ENCODE measurements at regions not wholly inside any gene's neighbourhood (a gene's known extent, or its start where the extent isn't known, plus 50 kb on each side); places are given as distances from the start of the nearest gene placed in this dataset.

GRCh38 chr2:129711816-129712675 lies 267.4 kb upstream of the RAB6C start:
- Histone ChIP-seq H3K9me2 (replicated peaks; ENCODE audit: insufficient read depth, low read length) (no peaks in the 10 kb centered on the region), H3K4me2 (ENCODE audit: low read depth, low read length, poor library complexity, severe bottlenecking) (no peak overlapping the region)
- no peak for TF ChIP-seq CTCF (IDR thresholded peaks at IDR 0.05; ENCODE audit: insufficient read depth, low read length, poor library complexity, severe bottlenecking)
- no peak for TF ChIP-seq EZH2phosphoT487 (conservative IDR thresholded peaks at IDR 0.05; ENCODE audit: low read length)

GRCh38 chr2:129712676-129712985 lies 266.8 kb upstream of the RAB6C start:
- Histone ChIP-seq H2AFZ (ENCODE audit: low read depth, low read length, severe bottlenecking) (no peak overlapping the region), H3K4me3 (ENCODE audit: insufficient read depth, low read length, poor library complexity, severe bottlenecking) (no peak overlapping the region), H4K20me1 (ENCODE audit: low read depth, low read length) (no peaks in the 10 kb centered on the region), H3K9ac (ENCODE audit: low read length) (no peak overlapping the region), H3K36me3 (ENCODE audit: low read length) (no peaks in the 10 kb centered on the region), H3K9me2 (replicated peaks; ENCODE audit: insufficient read depth, low read length) (no peaks in the 10 kb centered on the region), H3F3A (ENCODE audit: insufficient read depth) (no peaks in the 10 kb centered on the region), H3K4me2 (ENCODE audit: low read depth, low read length, poor library complexity, severe bottlenecking) (no peak overlapping the region), H3K79me2 (ENCODE audit: insufficient read depth, low read length) (no peaks in the 10 kb centered on the region), H3K9me3 (ENCODE audit: insufficient read depth, low read length) (no peaks in the 10 kb centered on the region), H3K27ac (ENCODE audit: low read depth, low read length) (no peak overlapping the region), H3K27me3 (ENCODE audit: low read length) (no peaks in the 10 kb centered on the region)
- TF ChIP-seq EZH2phosphoT487 (conservative IDR thresholded peaks at IDR 0.05; ENCODE audit: low read length) (no peak), CTCF (IDR thresholded peaks at IDR 0.05; ENCODE audit: insufficient read depth, low read length, poor library complexity, severe bottlenecking) (no peak)

More at GRCh38 chr2:129711816-129712675, 267.4 kb upstream of the RAB6C start:
- Histone ChIP-seq H4K20me1 (ENCODE audit: low read depth, low read length) (no peaks in the 10 kb centered on the region), H3F3A (ENCODE audit: insufficient read depth) (no peaks in the 10 kb centered on the region), H3K27me3 (ENCODE audit: low read length) (no peaks in the 10 kb centered on the region), H3K9ac (ENCODE audit: low read length) (no peak overlapping the region), H3K27ac (ENCODE audit: low read depth, low read length) (no peak overlapping the region), H3K36me3 (ENCODE audit: low read length) (no peaks in the 10 kb centered on the region), H3K9me3 (ENCODE audit: insufficient read depth, low read length) (no peaks in the 10 kb centered on the region), H3K4me3 (ENCODE audit: insufficient read depth, low read length, poor library complexity, severe bottlenecking) (no peak overlapping the region), H2AFZ (ENCODE audit: low read depth, low read length, severe bottlenecking) (no peak overlapping the region), H3K79me2 (ENCODE audit: insufficient read depth, low read length) (no peaks in the 10 kb centered on the region)

- H3K4me2 ChIP-seq (ENCODE audit: low read depth, low read length, poor library complexity, severe bottlenecking) = no peak overlapping the region
- H3K9me3 ChIP-seq (ENCODE audit: insufficient read depth, low read length) = no peaks in the 10 kb centered on the region
- H3K9me2 ChIP-seq (replicated peaks; ENCODE audit: insufficient read depth, low read length) = no peaks in the 10 kb centered on the region
- no peak overlapping the region for H3K9ac ChIP-seq (ENCODE audit: low read length)
- H3K27ac ChIP-seq (ENCODE audit: low read depth, low read length) = no peak overlapping the region
- H3K27me3 ChIP-seq (ENCODE audit: low read length) = no peaks in the 10 kb centered on the region
- no peak overlapping the region for H2AFZ ChIP-seq (ENCODE audit: low read depth, low read length, severe bottlenecking)
- no peak overlapping the region for H3K4me3 ChIP-seq (ENCODE audit: insufficient read depth, low read length, poor library complexity, severe bottlenecking)
- H4K20me1 ChIP-seq (ENCODE audit: low read depth, low read length) = no peaks in the 10 kb centered on the region
- no peaks in the 10 kb centered on the region for H3K79me2 ChIP-seq (ENCODE audit: insufficient read depth, low read length)
- H3K36me3 ChIP-seq (ENCODE audit: low read length) = no peaks in the 10 kb centered on the region
- no peaks in the 10 kb centered on the region for H3F3A ChIP-seq (ENCODE audit: insufficient read depth)
- TF ChIP-seq EZH2phosphoT487 (conservative IDR thresholded peaks at IDR 0.05; ENCODE audit: low read length) = no peak
- no peak for TF ChIP-seq CTCF (IDR thresholded peaks at IDR 0.05; ENCODE audit: insufficient read depth, low read length, poor library complexity, severe bottlenecking)
Observed at GRCh38 chr2:129713337-129713736, 266.1 kb upstream of the RAB6C start.
